ENCODE measurements at regions not wholly inside any gene's neighbourhood (a gene's known extent, or its start where the extent isn't known, plus 50 kb on each side); places are given as distances from the start of the nearest gene placed in this dataset.

DNA sequence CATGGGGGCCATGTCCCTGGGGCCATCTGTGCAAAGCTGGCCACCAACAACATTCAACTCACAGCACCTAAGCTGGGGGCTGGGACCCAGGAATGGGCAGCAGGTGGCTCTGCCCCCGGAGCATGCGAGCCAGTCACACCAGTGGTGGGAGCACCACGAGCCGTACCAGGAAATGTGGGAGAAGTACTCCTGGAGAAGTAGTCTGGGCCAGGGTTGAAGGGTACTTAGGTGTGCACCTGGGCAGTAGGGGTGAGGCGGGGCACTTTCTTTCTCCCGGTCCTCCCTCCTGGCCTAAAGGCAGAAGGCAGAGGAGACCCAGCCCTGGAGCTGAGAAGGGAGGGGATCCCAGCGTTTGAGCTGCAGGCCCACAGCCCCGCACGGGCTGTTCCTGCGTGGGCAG is 94.2 kb downstream of the PLXNA1 start:
- TF ChIP-seq, protein P1, sequence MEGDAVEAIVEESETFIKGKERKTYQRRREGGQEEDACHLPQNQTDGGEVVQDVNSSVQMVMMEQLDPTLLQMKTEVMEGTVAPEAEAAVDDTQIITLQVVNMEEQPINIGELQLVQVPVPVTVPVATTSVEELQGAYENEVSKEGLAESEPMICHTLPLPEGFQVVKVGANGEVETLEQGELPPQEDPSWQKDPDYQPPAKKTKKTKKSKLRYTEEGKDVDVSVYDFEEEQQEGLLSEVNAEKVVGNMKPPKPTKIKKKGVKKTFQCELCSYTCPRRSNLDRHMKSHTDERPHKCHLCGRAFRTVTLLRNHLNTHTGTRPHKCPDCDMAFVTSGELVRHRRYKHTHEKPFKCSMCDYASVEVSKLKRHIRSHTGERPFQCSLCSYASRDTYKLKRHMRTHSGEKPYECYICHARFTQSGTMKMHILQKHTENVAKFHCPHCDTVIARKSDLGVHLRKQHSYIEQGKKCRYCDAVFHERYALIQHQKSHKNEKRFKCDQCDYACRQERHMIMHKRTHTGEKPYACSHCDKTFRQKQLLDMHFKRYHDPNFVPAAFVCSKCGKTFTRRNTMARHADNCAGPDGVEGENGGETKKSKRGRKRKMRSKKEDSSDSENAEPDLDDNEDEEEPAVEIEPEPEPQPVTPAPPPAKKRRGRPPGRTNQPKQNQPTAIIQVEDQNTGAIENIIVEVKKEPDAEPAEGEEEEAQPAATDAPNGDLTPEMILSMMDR (IDR thresholded peaks at IDR 0.05; ENCODE audit: poor library complexity, severe bottlenecking): no peak
- Histone ChIP-seq H3K36me3 (ENCODE audit: low read depth) (no peaks in the 10 kb centered on the region), H3K27ac (ENCODE audit: poor library complexity, severe bottlenecking) (no peak overlapping the region), H3K4me1 (ENCODE audit: insufficient read depth, poor library complexity, severe bottlenecking) (peaks cover 21% of the 10 kb centered on the region), H3K9me3 (ENCODE audit: severe bottlenecking) (no peaks in the 10 kb centered on the region), H3K4me3 (ENCODE audit: severe bottlenecking) (no peak overlapping the region), H3K27me3 (ENCODE audit: insufficient read depth, poor library complexity, severe bottlenecking) (no peaks in the 10 kb centered on the region)
- ATAC-seq (ENCODE audit: low read depth) (no peak), DNase-seq (ENCODE audit: low spot score) (no peak)

GRCh38 chr3:127077505-127078064 is 94.7 kb downstream of the PLXNA1 start:
- TF ChIP-seq, protein P1 (IDR thresholded peaks at IDR 0.05; ENCODE audit: poor library complexity, severe bottlenecking): no peak
- H3K27ac ChIP-seq (ENCODE audit: poor library complexity, severe bottlenecking): no peak overlapping the region
- no peaks in the 10 kb centered on the region for H3K9me3 ChIP-seq (ENCODE audit: severe bottlenecking)
- H3K4me1 ChIP-seq (ENCODE audit: insufficient read depth, poor library complexity, severe bottlenecking): peaks cover 21% of the 10 kb centered on the region
- no peaks in the 10 kb centered on the region for H3K36me3 ChIP-seq (ENCODE audit: low read depth)
- no peak for ATAC-seq (ENCODE audit: low read depth)
- H3K4me3 ChIP-seq (ENCODE audit: severe bottlenecking): no peak overlapping the region
- no peak for DNase-seq (ENCODE audit: low spot score)
- H3K27me3 ChIP-seq (ENCODE audit: insufficient read depth, poor library complexity, severe bottlenecking): no peaks in the 10 kb centered on the region

DNA sequence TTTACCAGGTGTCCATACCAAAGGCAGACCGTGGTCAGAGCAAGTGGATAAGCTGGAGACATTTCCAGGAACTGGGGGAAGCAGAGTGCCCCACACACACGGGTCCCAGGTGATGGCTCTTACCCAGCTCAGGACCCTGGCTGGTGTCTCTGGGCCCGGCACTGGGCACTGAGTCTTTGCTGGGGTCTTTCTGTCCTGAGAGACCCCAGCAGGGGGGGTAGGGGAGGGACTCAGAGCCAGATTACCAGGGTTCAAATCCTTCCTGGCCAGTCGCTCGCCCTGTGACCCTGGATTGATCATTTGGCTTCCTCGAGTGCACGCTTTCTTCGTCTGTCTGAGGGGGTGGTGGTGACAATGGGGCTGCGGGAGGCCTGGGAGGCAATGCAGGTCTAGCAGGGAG is 95.7 kb downstream of the PLXNA1 start:
- TF ChIP-seq, protein P1 (IDR thresholded peaks at IDR 0.05; ENCODE audit: poor library complexity, severe bottlenecking): no peak
- DNase-seq (ENCODE audit: low spot score) (no peak), ATAC-seq (ENCODE audit: low read depth) (no peak)

GRCh38 chr3:127079211-127079610 is 96.3 kb downstream of the PLXNA1 start:
- Histone ChIP-seq H3K4me3 (ENCODE audit: severe bottlenecking) (no peak overlapping the region), H3K36me3 (ENCODE audit: low read depth) (no peaks in the 10 kb centered on the region), H3K27me3 (ENCODE audit: insufficient read depth, poor library complexity, severe bottlenecking) (no peaks in the 10 kb centered on the region), H3K4me1 (ENCODE audit: insufficient read depth, poor library complexity, severe bottlenecking) (peaks cover 12% of the 10 kb centered on the region), H3K9me3 (ENCODE audit: severe bottlenecking) (no peaks in the 10 kb centered on the region), H3K27ac (ENCODE audit: poor library complexity, severe bottlenecking) (no peak overlapping the region)
- DNase-seq (ENCODE audit: low spot score): no peak
- TF ChIP-seq, protein P1 (IDR thresholded peaks at IDR 0.05; ENCODE audit: poor library complexity, severe bottlenecking): no peak
- ATAC-seq (ENCODE audit: low read depth): no peak

More for the DNA sequence above, 95.7 kb downstream of the PLXNA1 start:
- H3K36me3 ChIP-seq (ENCODE audit: low read depth): no peaks in the 10 kb centered on the region
- H3K27me3 ChIP-seq (ENCODE audit: insufficient read depth, poor library complexity, severe bottlenecking): no peaks in the 10 kb centered on the region
- no peaks in the 10 kb centered on the region for H3K9me3 ChIP-seq (ENCODE audit: severe bottlenecking)
- no peak overlapping the region for H3K27ac ChIP-seq (ENCODE audit: poor library complexity, severe bottlenecking)
- no peak overlapping the region for H3K4me3 ChIP-seq (ENCODE audit: severe bottlenecking)
- H3K4me1 ChIP-seq (ENCODE audit: insufficient read depth, poor library complexity, severe bottlenecking): peaks cover 15% of the 10 kb centered on the region

DNA sequence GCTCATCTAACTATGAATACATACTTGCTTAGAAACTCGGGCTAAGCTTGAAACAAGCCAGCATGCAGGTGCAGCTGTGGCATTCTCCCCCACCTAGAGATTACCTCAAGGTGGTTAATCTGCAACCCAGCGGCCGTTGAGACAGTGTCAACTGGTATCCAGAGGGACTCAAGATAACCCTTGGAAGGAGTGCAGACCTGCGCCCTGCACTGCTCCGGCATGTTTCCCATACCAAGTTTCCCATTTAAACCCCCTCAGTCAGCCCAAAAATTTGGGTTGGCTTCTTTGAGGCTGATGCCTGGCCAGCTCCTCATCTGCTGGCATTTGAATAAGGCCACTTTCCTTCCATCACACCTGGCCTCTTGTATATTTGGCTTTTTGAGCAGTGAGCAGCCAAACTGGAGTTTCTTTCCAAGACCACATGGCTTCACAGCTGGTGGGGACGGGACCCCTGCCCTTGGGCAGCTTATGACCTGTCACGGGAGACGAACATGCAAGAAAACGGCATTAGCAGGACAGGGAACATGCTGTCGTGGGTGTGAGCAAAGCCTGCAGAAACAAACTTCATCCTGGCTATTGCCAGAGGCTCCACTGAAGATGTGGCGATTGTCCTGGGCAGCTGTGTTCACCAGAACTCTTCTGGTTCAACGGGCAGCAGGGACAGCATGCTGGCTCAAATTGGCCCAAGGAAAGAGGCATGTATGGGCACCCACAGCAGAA is 98.2 kb downstream of the PLXNA1 start:
- Histone ChIP-seq H3K4me1 (ENCODE audit: insufficient read depth, poor library complexity, severe bottlenecking) (no peaks in the 10 kb centered on the region), H3K9me3 (ENCODE audit: severe bottlenecking) (no peaks in the 10 kb centered on the region), H3K27me3 (ENCODE audit: insufficient read depth, poor library complexity, severe bottlenecking) (no peaks in the 10 kb centered on the region), H3K4me3 (ENCODE audit: severe bottlenecking) (no peak overlapping the region), H3K36me3 (ENCODE audit: low read depth) (no peaks in the 10 kb centered on the region), H3K27ac (ENCODE audit: poor library complexity, severe bottlenecking) (no peak overlapping the region)
- TF ChIP-seq, protein P1 (IDR thresholded peaks at IDR 0.05; ENCODE audit: poor library complexity, severe bottlenecking): no peak
- ATAC-seq (ENCODE audit: low read depth): no peak
- no peak for DNase-seq (ENCODE audit: low spot score)
